ENCODE measurements at regions not wholly inside any gene's neighbourhood (a gene's known extent, or its start where the extent isn't known, plus 50 kb on each side); places are given as distances from the start of the nearest gene placed in this dataset.

DNA sequence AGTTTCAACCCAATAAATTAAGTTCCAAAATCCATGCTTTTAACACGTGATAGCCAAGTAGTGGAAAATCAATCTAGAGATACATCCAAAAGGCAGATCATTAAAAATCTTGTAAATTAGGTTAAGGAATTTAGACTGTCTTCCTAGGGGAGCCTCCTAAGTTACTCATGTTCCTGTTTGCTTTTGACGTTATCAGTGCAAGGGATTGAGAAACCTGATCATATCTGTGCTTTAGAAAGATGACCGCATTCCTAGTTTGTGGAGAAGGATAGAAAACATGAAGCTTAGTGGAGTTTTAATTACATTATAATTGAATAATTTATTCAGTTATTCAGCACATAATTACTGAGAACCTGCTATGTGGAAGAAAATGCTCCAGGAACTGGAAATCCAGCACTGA is 251.0 kb upstream of the ARGLU1 start:
- TF ChIP-seq EZH2 (IDR thresholded peaks at IDR 0.05) (no peak), POLR2A (IDR thresholded peaks at IDR 0.05; ENCODE audit: borderline replicate concordance, extremely low read depth, insufficient read depth, insufficient read length) (no peak), POLR2AphosphoS5 (IDR thresholded peaks at IDR 0.05; ENCODE audit: low read depth, low read length) (no peak), ZNF274 (IDR thresholded peaks at IDR 0.05; ENCODE audit: low read depth, low read length) (no peak), ZBTB33 (IDR thresholded peaks at IDR 0.05; ENCODE audit: extremely low read depth, insufficient replicate concordance, low read length) (no peak), YY1 (IDR thresholded peaks at IDR 0.05; ENCODE audit: extremely low read depth, insufficient replicate concordance, low read depth, low read length) (no peak)
- TF ChIP-seq, protein P1, sequence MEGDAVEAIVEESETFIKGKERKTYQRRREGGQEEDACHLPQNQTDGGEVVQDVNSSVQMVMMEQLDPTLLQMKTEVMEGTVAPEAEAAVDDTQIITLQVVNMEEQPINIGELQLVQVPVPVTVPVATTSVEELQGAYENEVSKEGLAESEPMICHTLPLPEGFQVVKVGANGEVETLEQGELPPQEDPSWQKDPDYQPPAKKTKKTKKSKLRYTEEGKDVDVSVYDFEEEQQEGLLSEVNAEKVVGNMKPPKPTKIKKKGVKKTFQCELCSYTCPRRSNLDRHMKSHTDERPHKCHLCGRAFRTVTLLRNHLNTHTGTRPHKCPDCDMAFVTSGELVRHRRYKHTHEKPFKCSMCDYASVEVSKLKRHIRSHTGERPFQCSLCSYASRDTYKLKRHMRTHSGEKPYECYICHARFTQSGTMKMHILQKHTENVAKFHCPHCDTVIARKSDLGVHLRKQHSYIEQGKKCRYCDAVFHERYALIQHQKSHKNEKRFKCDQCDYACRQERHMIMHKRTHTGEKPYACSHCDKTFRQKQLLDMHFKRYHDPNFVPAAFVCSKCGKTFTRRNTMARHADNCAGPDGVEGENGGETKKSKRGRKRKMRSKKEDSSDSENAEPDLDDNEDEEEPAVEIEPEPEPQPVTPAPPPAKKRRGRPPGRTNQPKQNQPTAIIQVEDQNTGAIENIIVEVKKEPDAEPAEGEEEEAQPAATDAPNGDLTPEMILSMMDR (IDR thresholded peaks at IDR 0.05 in 2 of 3, conservative IDR thresholded peaks at IDR 0.05 in 1 of 3; ENCODE audit: borderline replicate concordance in 1 of 3, insufficient read depth in 1 of 3, low read depth in 2 of 3, low read length in 2 of 3) = no peak
- TF ChIP-seq, protein P2, sequence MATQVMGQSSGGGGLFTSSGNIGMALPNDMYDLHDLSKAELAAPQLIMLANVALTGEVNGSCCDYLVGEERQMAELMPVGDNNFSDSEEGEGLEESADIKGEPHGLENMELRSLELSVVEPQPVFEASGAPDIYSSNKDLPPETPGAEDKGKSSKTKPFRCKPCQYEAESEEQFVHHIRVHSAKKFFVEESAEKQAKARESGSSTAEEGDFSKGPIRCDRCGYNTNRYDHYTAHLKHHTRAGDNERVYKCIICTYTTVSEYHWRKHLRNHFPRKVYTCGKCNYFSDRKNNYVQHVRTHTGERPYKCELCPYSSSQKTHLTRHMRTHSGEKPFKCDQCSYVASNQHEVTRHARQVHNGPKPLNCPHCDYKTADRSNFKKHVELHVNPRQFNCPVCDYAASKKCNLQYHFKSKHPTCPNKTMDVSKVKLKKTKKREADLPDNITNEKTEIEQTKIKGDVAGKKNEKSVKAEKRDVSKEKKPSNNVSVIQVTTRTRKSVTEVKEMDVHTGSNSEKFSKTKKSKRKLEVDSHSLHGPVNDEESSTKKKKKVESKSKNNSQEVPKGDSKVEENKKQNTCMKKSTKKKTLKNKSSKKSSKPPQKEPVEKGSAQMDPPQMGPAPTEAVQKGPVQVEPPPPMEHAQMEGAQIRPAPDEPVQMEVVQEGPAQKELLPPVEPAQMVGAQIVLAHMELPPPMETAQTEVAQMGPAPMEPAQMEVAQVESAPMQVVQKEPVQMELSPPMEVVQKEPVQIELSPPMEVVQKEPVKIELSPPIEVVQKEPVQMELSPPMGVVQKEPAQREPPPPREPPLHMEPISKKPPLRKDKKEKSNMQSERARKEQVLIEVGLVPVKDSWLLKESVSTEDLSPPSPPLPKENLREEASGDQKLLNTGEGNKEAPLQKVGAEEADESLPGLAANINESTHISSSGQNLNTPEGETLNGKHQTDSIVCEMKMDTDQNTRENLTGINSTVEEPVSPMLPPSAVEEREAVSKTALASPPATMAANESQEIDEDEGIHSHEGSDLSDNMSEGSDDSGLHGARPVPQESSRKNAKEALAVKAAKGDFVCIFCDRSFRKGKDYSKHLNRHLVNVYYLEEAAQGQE (IDR thresholded peaks at IDR 0.05; ENCODE audit: low read depth) = no peak
- TF ChIP-seq, protein P3, sequence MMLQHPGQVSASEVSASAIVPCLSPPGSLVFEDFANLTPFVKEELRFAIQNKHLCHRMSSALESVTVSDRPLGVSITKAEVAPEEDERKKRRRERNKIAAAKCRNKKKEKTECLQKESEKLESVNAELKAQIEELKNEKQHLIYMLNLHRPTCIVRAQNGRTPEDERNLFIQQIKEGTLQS (IDR thresholded peaks at IDR 0.05) = no peak
